WTC11 (cell line): ENCODE measurements at regions not wholly inside any gene's neighbourhood (a gene's known extent, or its start where the extent isn't known, plus 50 kb on each side); places are given as distances from the start of the nearest gene placed in this dataset.

Experiments used
- ATAC-seq: fragments of 200-7000 bp; cut with Tn5 transposase; 2 replicates; pipeline ENCODE4 v1.10.0; 2021; ENCODE audit warnings: mild to moderate bottlenecking, moderate library complexity
- CTCF ChIA-PET: fragments of 300-600 bp; sonication (Branson Sonifier 250); formaldehyde crosslinking; loops from one replicate; lab custom pipeline; 2021; ENCODE audit warnings: antibody characterized with exemption; lab: Charles Lee
- POLR2A ChIA-PET: fragments of 350-600 bp; sonication (Branson Sonifier 250); formaldehyde crosslinking; loops from one replicate; lab custom pipeline; 2021; ENCODE audit warnings: antibody characterized with exemption; lab: Charles Lee
- DNase-seq: peaks from one replicate; pipeline ENCODE4 v3.0.0; 2021; ENCODE audit warnings: low spot score
- H3K27ac Mint-ChIP-seq: 2 replicates; pipeline ENCODE4 v1.8.0; 2021; ENCODE audit warnings: mixed read lengths
- H3K27me3 Mint-ChIP-seq: 2 replicates; pipeline ENCODE4 v1.8.0; 2021; ENCODE audit warnings: low read depth, mild to moderate bottlenecking, moderate library complexity, mixed read lengths
- H3K36me3 Mint-ChIP-seq: 2 replicates; pipeline ENCODE4 v1.8.0; 2021; ENCODE audit warnings: mixed read lengths
- H3K4me1 Mint-ChIP-seq: 2 replicates; pipeline ENCODE4 v1.8.0; 2022; ENCODE audit warnings: mixed read lengths
- H3K4me3 Mint-ChIP-seq: 2 replicates; pipeline ENCODE4 v1.8.0; 2021; ENCODE audit warnings: mild to moderate bottlenecking, moderate library complexity, mixed read lengths
- H3K9me3 Mint-ChIP-seq: 2 replicates; pipeline ENCODE4 v1.8.0; 2021; ENCODE audit warnings: mixed read lengths
- CREM ChIP-seq: sonication (generic); formaldehyde crosslinking; IDR thresholded peaks from 2 replicates; pipeline ENCODE4 v1.8.1; 2022; ENCODE audit warnings: mild to moderate bottlenecking, missing genetic modification reagents, moderate library complexity
- CTCF ChIP-seq: fragments of 200-600 bp; IDR thresholded peaks from 2 replicates; pipeline ENCODE4 v1.8.0; 2022; ENCODE audit warnings: antibody characterized with exemption
- E2F4 ChIP-seq: sonication (generic); formaldehyde crosslinking; IDR thresholded peaks from 2 replicates; pipeline ENCODE4 v1.8.1; 2022; ENCODE audit warnings: low read depth, mild to moderate bottlenecking, moderate library complexity, missing genetic modification reagents, borderline replicate concordance
- E2F5 ChIP-seq: sonication (generic); formaldehyde crosslinking; IDR thresholded peaks from 2 replicates; pipeline ENCODE4 v1.8.1; 2022; ENCODE audit warnings: mild to moderate bottlenecking, moderate library complexity, missing genetic modification reagents
- GRHL2 ChIP-seq: fragments of 250-450 bp; sonication (Bioruptor Pico); IDR thresholded peaks from 2 replicates; pipeline ENCODE4 v1.8.0; 2022; ENCODE audit warnings: mild to moderate bottlenecking, moderate library complexity; ENCODE audit not compliant: insufficient replicate concordance, severe bottlenecking
- MLX ChIP-seq: sonication (generic); formaldehyde crosslinking; IDR thresholded peaks from 2 replicates; pipeline ENCODE4 v1.8.1; 2023; ENCODE audit warnings: mild to moderate bottlenecking, missing genetic modification reagents, moderate library complexity
- MYBL2 ChIP-seq: sonication (generic); formaldehyde crosslinking; IDR thresholded peaks from 2 replicates; pipeline ENCODE4 v1.8.1; 2023; ENCODE audit warnings: mild to moderate bottlenecking, moderate library complexity, missing genetic modification reagents
- NR3C1 ChIP-seq: sonication (generic); formaldehyde crosslinking; conservative IDR thresholded peaks from 2 replicates; pipeline ENCODE4 v1.8.1; 2023; ENCODE audit warnings: low read depth, mild to moderate bottlenecking, missing genetic modification reagents
- USF1 ChIP-seq: sonication (generic); formaldehyde crosslinking; IDR thresholded peaks from 2 replicates; pipeline ENCODE4 v1.8.0; 2022; ENCODE audit warnings: mild to moderate bottlenecking, missing genetic modification reagents
- USF2 ChIP-seq: sonication (generic); formaldehyde crosslinking; IDR thresholded peaks from 2 replicates; pipeline ENCODE4 v1.8.1; 2023; ENCODE audit warnings: mild to moderate bottlenecking, missing genetic modification reagents, moderate library complexity
- ZBTB21 ChIP-seq: sonication (generic); formaldehyde crosslinking; IDR thresholded peaks from 2 replicates; pipeline ENCODE4 v1.8.1; 2023; ENCODE audit warnings: mild to moderate bottlenecking, missing genetic modification reagents, borderline replicate concordance
- ZBTB43 ChIP-seq: sonication (generic); formaldehyde crosslinking; IDR thresholded peaks from 2 replicates; pipeline ENCODE4 v1.8.1; 2023; ENCODE audit warnings: mild to moderate bottlenecking, missing genetic modification reagents
- ZNF396 ChIP-seq: fragments of 250-450 bp; sonication (Bioruptor Pico); IDR thresholded peaks from 2 replicates; pipeline ENCODE4 v1.8.0; 2021; ENCODE audit warnings: mild to moderate bottlenecking, moderate library complexity, borderline replicate concordance
- ZNF416 ChIP-seq: fragments of 250-450 bp; sonication (Bioruptor Pico); IDR thresholded peaks from 2 replicates; pipeline ENCODE4 v1.9.0; 2021; ENCODE audit warnings: mild to moderate bottlenecking, inconsistent platforms
- ZNF532 ChIP-seq: fragments of 250-450 bp; sonication (Bioruptor Pico); IDR thresholded peaks from 2 replicates; pipeline ENCODE4 v1.9.0; 2021; ENCODE audit warnings: mild to moderate bottlenecking, borderline replicate concordance
- ZSCAN18 ChIP-seq: fragments of 250-450 bp; sonication (Bioruptor Pico); IDR thresholded peaks from 2 replicates; pipeline ENCODE4 v2.1.2; 2022; ENCODE audit warnings: mild to moderate bottlenecking, moderate library complexity

- CTCF ChIA-PET: no interaction called here
These were observed 258.8 kb downstream of the PLOD2 start for GRCh38 chr3:145902166-145902565.

More at GRCh38 chr3:145902166-145902565, 258.8 kb downstream of the PLOD2 start:
- DNase-seq (no peak), ATAC-seq (no peak)
- no peak overlapping the region for H3K27ac Mint-ChIP-seq
- TF ChIP-seq E2F4 (CRISPR knock-in tag) (no peak), USF2 (CRISPR knock-in tag) (no peak), ZBTB21 (CRISPR knock-in tag) (no peak), MYBL2 (CRISPR knock-in tag) (no peak), CTCF (no peak), ZNF416 (CRISPR knock-in tag) (no peak), ZSCAN18 (CRISPR knock-in tag) (no peak), USF1 (CRISPR knock-in tag) (no peak), NR3C1 (CRISPR knock-in tag) (no peak), ZNF532 (CRISPR knock-in tag) (no peak), ZBTB43 (CRISPR knock-in tag) (no peak), MLX (CRISPR knock-in tag) (no peak), E2F5 (CRISPR knock-in tag) (no peak), CREM (CRISPR knock-in tag) (no peak), ZNF396 (CRISPR knock-in tag) (no peak), GRHL2 (CRISPR knock-in tag) (no peak)
- H3K4me3 Mint-ChIP-seq: no peak overlapping the region
- peaks cover 25% of the 10 kb centered on the region for H3K4me1 Mint-ChIP-seq
- H3K27me3 Mint-ChIP-seq: no peaks in the 10 kb centered on the region
- no peaks in the 10 kb centered on the region for H3K36me3 Mint-ChIP-seq
- POLR2A ChIA-PET: no interaction called here
- no peaks in the 10 kb centered on the region for H3K9me3 Mint-ChIP-seq
